ENCODE measurements at regions not wholly inside any gene's neighbourhood (a gene's known extent, or its start where the extent isn't known, plus 50 kb on each side); places are given as distances from the start of the nearest gene placed in this dataset.

- 97% methylated on average over 3 of the region's 3 CpGs for WGBS (ENCODE audit: low lambda C conversion rate, missing lambda C conversion rate)
- Histone ChIP-seq H3K27me3 (no peaks in the 10 kb centered on the region), H4K20me1 (ENCODE audit: insufficient read depth, poor library complexity, severe bottlenecking) (no peaks in the 10 kb centered on the region), H2AFZ (no peak overlapping the region), H3K36me3 (replicated peaks; ENCODE audit: insufficient read depth, low read depth) (no peaks in the 10 kb centered on the region), H3K4me1 (ENCODE audit: insufficient read depth) (no peaks in the 10 kb centered on the region), H3K9me3 (ENCODE audit: low read depth) (no peaks in the 10 kb centered on the region), H3K4me2 (no peak overlapping the region), H3K27ac (no peak overlapping the region), H3K79me2 (no peaks in the 10 kb centered on the region), H3K9me2 (replicated peaks; ENCODE audit: insufficient read depth) (no peaks in the 10 kb centered on the region), H3K4me3 (no peak overlapping the region)
- DNase-seq (ENCODE audit: low spot score), result no peak
- TF ChIP-seq CTCF (IDR thresholded peaks at IDR 0.05; ENCODE audit: poor library complexity), result no peak
- no peak for TF ChIP-seq EZH2 (IDR thresholded peaks at IDR 0.05; ENCODE audit: borderline replicate concordance)
These were observed 607.5 kb upstream of the KLF12 start for GRCh38 chr13:74741732-74742131.

- Histone ChIP-seq H3K27ac (no peak overlapping the region), H3K9me3 (ENCODE audit: low read depth) (no peaks in the 10 kb centered on the region), H3K4me1 (ENCODE audit: insufficient read depth) (no peaks in the 10 kb centered on the region), H4K20me1 (ENCODE audit: insufficient read depth, poor library complexity, severe bottlenecking) (no peaks in the 10 kb centered on the region), H3K79me2 (no peaks in the 10 kb centered on the region), H3K27me3 (no peaks in the 10 kb centered on the region), H3K36me3 (replicated peaks; ENCODE audit: insufficient read depth, low read depth) (no peaks in the 10 kb centered on the region), H3K4me3 (no peak overlapping the region), H3K9me2 (replicated peaks; ENCODE audit: insufficient read depth) (no peaks in the 10 kb centered on the region), H2AFZ (no peak overlapping the region), H3K4me2 (no peak overlapping the region)
- no peak for TF ChIP-seq CTCF (IDR thresholded peaks at IDR 0.05; ENCODE audit: poor library complexity)
- no peak for TF ChIP-seq EZH2 (IDR thresholded peaks at IDR 0.05; ENCODE audit: borderline replicate concordance)
- TF ChIP-seq EZH2phosphoT487 (IDR thresholded peaks at IDR 0.05; ENCODE audit: low read depth, severe bottlenecking, unreplicated experiment), result no peak
- 89% methylated on average over 8 of the region's 8 CpGs for WGBS (ENCODE audit: low lambda C conversion rate, missing lambda C conversion rate)
- DNase-seq (ENCODE audit: low spot score), result no peak
These were observed 598.7 kb upstream of the KLF12 start for GRCh38 chr13:74732736-74733385.

GRCh38 chr13:74731731-74732130 lies 597.5 kb upstream of the KLF12 start:
- Histone ChIP-seq H3K36me3 (replicated peaks; ENCODE audit: insufficient read depth, low read depth) (no peaks in the 10 kb centered on the region), H3K4me2 (no peak overlapping the region), H3K79me2 (no peaks in the 10 kb centered on the region), H3K9me3 (ENCODE audit: low read depth) (no peaks in the 10 kb centered on the region), H3K27ac (no peak overlapping the region), H3K9me2 (replicated peaks; ENCODE audit: insufficient read depth) (no peaks in the 10 kb centered on the region), H2AFZ (no peak overlapping the region), H3K4me1 (ENCODE audit: insufficient read depth) (no peaks in the 10 kb centered on the region), H4K20me1 (ENCODE audit: insufficient read depth, poor library complexity, severe bottlenecking) (no peaks in the 10 kb centered on the region), H3K4me3 (no peak overlapping the region), H3K27me3 (no peaks in the 10 kb centered on the region)
- TF ChIP-seq CTCF (IDR thresholded peaks at IDR 0.05; ENCODE audit: poor library complexity) (no peak), EZH2 (IDR thresholded peaks at IDR 0.05; ENCODE audit: borderline replicate concordance) (no peak), EZH2phosphoT487 (IDR thresholded peaks at IDR 0.05; ENCODE audit: low read depth, severe bottlenecking, unreplicated experiment) (no peak)
- 88% methylated on average over 5 of the region's 5 CpGs for WGBS (ENCODE audit: low lambda C conversion rate, missing lambda C conversion rate)
- no peak for DNase-seq (ENCODE audit: low spot score)
